MM.1S (cell line): ENCODE measurements at regions not wholly inside any gene's neighbourhood (a gene's known extent, or its start where the extent isn't known, plus 50 kb on each side); places are given as distances from the start of the nearest gene placed in this dataset.

Experiments used
- DNase-seq: peaks from one replicate; pipeline ENCODE4 v3.0.0-alpha.2; 2015
- H2AFZ ChIP-seq: fragments of 300-600 bp; sonication (generic); 2 replicates; pipeline ENCODE4 v1.6.0; 2016; ENCODE audit warnings: antibody characterized with exemption, low read length
- H3F3A ChIP-seq: fragments of 300-600 bp; sonication (generic); 2 replicates; pipeline ENCODE4 v1.6.1; 2016; ENCODE audit warnings: mild to moderate bottlenecking, antibody characterized with exemption, low read length, moderate library complexity, mixed read lengths; ENCODE audit not compliant: insufficient read depth
- H3K27ac ChIP-seq: fragments of 300-600 bp; sonication (generic); 2 replicates; pipeline ENCODE4 v1.5.1; 2016; ENCODE audit warnings: mild to moderate bottlenecking, low read length
- H3K27me3 ChIP-seq: fragments of 300-600 bp; sonication (generic); replicated peaks from 2 replicates; pipeline ENCODE4 v1.6.0; 2016; ENCODE audit warnings: low read length; ENCODE audit not compliant: insufficient read depth
- H3K36me3 ChIP-seq: fragments of 300-600 bp; sonication (generic); replicated peaks from 2 replicates; pipeline ENCODE4 v1.6.1; 2016; ENCODE audit warnings: mild to moderate bottlenecking, low read length, mixed read lengths; ENCODE audit not compliant: insufficient read depth
- H3K4me1 ChIP-seq: fragments of 300-600 bp; sonication (generic); 2 replicates; pipeline ENCODE4 v1.6.1; 2016; ENCODE audit warnings: low read length, mixed read lengths
- H3K4me2 ChIP-seq: fragments of 300-600 bp; sonication (generic); 2 replicates; pipeline ENCODE4 v1.6.0; 2016; ENCODE audit warnings: low read depth, low read length
- H3K4me3 ChIP-seq: fragments of 300-600 bp; sonication (generic); 2 replicates; pipeline ENCODE4 v1.5.1; 2016; ENCODE audit warnings: low read length, mixed read lengths
- H3K79me2 ChIP-seq: fragments of 300-600 bp; sonication (generic); 2 replicates; pipeline ENCODE4 v1.6.1; 2016; ENCODE audit warnings: mixed run types, low read length, mixed read lengths
- H3K9ac ChIP-seq: fragments of 300-600 bp; sonication (generic); 2 replicates; pipeline ENCODE4 v1.6.1; 2016; ENCODE audit warnings: low read length, mixed read lengths
- H3K9me2 ChIP-seq: fragments of 300-600 bp; sonication (generic); replicated peaks from 2 replicates; pipeline ENCODE4 v1.6.1; 2016; ENCODE audit warnings: mild to moderate bottlenecking, low read length, mixed read lengths; ENCODE audit not compliant: insufficient read depth
- H3K9me3 ChIP-seq: fragments of 300-600 bp; sonication (generic); replicated peaks from 2 replicates; pipeline ENCODE4 v1.6.1; 2016; ENCODE audit warnings: mild to moderate bottlenecking, low read length, mixed read lengths; ENCODE audit not compliant: insufficient read depth
- H4K20me1 ChIP-seq: fragments of 300-600 bp; sonication (generic); 2 replicates; pipeline ENCODE4 v1.6.1; 2016; ENCODE audit warnings: mild to moderate bottlenecking, low read length, moderate library complexity, mixed read lengths; ENCODE audit not compliant: insufficient read depth
- EZH2 ChIP-seq: fragments of 300-600 bp; sonication (generic); optimal IDR thresholded peaks from 2 replicates; pipeline ENCODE3; 2017; ENCODE audit warnings: low read depth, mild to moderate bottlenecking, antibody characterized with exemption, low read length, mixed read lengths
- EZH2phosphoT487 ChIP-seq: fragments of 300-600 bp; sonication (generic); IDR thresholded peaks from 2 replicates; pipeline ENCODE4 v1.6.1; 2018; ENCODE audit warnings: antibody characterized with exemption, low read length
- TF ChIP-seq, protein P1 (sequence below): fragments of 300-600 bp; sonication (generic); IDR thresholded peaks from 2 replicates; pipeline ENCODE4 v1.5.1; 2016; ENCODE audit warnings: antibody characterized with exemption, low read length, mixed read lengths

DNA sequence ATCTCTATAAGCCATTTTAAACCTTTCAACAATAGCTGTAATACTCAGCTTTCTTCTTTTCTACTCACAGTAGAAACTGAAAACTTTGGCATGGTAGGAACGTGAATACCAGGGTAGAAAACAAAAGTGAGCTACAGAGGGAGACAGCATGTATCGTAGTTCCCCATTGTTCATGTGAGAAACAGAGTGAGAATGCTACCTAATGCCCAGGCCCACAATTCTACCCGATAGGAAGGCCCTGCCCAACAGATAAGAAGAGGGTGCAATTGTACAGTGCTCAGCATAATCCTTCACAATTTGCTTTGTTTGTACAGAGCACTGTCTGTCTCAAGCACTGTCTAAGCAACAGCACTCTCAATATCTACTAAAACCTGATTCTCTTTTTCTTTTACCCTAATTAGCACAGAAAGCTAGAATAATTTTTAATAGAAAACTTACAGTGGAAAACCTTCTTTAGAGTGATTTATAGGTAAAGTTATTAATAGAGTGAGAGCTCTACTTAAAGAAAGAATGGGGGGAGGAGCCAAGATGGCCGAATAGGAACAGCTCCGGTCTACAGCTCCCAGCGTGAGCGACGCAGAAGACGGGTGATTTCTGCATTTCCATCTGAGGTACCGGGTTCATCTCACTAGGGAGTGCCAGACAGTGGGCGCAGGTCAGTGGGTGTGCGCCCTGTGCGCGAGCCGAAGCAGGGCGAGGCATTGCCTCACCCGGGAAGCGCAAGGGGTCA, 322.3 kb downstream of the EFNB2 start:
- Histone ChIP-seq H3K9me3 (no peaks in the 10 kb centered on the region), H2AFZ (no peak overlapping the region), H3K4me1 (no peaks in the 10 kb centered on the region), H3K9ac (no peak overlapping the region), H3K27me3 (no peaks in the 10 kb centered on the region), H3F3A (no peaks in the 10 kb centered on the region), H3K4me2 (no peak overlapping the region), H4K20me1 (no peaks in the 10 kb centered on the region), H3K36me3 (no peaks in the 10 kb centered on the region), H3K27ac (no peak overlapping the region), H3K4me3 (no peak overlapping the region), H3K79me2 (no peaks in the 10 kb centered on the region), H3K9me2 (no peaks in the 10 kb centered on the region)
- no peak for DNase-seq
- TF ChIP-seq EZH2phosphoT487: no peak

DNA sequence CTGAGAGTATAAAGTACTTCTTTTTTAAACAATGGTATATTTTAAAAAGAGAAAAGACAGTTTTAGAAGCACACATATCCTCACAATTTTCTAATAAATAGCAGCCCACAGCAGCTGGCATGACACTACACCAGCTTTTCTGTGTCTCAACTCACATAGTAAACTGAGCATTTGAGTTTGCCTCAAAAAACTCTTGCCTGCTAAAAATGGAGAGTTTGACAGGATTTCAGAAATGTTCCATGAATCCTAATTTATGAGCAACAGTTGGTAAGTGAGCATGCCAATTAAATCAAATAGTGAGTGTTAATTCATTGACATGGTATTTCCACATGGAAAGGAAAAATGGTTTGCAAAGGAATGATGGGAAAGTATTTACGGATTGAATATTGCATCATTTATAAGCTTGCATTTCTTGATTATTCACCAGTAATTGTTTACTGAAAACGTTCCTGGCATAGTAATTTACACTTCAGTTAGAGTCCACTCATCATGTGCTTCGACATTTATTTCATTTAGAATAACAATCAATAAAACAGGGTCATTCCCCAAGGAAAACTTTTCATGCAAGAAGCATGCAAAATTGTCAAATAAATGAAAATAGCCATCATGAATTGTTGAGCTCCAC, 323.0 kb downstream of the EFNB2 start:
- no peak for TF ChIP-seq EZH2phosphoT487
- no peak for TF ChIP-seq EZH2
- TF ChIP-seq, protein P1, sequence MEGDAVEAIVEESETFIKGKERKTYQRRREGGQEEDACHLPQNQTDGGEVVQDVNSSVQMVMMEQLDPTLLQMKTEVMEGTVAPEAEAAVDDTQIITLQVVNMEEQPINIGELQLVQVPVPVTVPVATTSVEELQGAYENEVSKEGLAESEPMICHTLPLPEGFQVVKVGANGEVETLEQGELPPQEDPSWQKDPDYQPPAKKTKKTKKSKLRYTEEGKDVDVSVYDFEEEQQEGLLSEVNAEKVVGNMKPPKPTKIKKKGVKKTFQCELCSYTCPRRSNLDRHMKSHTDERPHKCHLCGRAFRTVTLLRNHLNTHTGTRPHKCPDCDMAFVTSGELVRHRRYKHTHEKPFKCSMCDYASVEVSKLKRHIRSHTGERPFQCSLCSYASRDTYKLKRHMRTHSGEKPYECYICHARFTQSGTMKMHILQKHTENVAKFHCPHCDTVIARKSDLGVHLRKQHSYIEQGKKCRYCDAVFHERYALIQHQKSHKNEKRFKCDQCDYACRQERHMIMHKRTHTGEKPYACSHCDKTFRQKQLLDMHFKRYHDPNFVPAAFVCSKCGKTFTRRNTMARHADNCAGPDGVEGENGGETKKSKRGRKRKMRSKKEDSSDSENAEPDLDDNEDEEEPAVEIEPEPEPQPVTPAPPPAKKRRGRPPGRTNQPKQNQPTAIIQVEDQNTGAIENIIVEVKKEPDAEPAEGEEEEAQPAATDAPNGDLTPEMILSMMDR: no peak
- Histone ChIP-seq H2AFZ (no peak overlapping the region), H3K9me2 (no peaks in the 10 kb centered on the region), H3K79me2 (no peaks in the 10 kb centered on the region), H3K27me3 (no peaks in the 10 kb centered on the region), H3K36me3 (no peaks in the 10 kb centered on the region), H4K20me1 (no peaks in the 10 kb centered on the region), H3K4me1 (no peaks in the 10 kb centered on the region), H3K9ac (no peak overlapping the region), H3K27ac (no peak overlapping the region), H3K4me3 (no peak overlapping the region), H3K4me2 (no peak overlapping the region), H3K9me3 (no peaks in the 10 kb centered on the region), H3F3A (no peaks in the 10 kb centered on the region)
- no peak for DNase-seq

DNA sequence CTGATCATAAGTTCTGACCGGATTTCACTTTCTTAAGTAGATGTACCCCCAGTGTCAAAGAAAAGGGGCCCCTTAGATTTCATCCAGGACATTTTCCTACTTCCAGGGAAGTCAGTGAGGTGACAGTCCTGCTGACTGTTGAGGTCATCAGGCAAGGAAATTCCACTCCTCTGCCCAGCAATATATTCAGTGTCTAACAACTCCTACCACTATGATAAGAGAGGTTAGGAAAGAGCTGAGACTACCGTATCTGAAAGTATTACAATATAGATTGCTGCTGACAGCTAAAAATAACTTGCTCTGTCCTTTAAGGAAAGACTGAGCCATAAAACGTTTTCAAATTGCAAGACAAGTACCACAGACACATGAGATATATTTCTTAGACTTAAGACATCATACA, 325.1 kb downstream of the EFNB2 start:
- Histone ChIP-seq H3K27me3 (no peaks in the 10 kb centered on the region), H3K36me3 (no peaks in the 10 kb centered on the region), H3K9ac (no peak overlapping the region), H4K20me1 (no peaks in the 10 kb centered on the region), H3K79me2 (no peaks in the 10 kb centered on the region), H3F3A (no peaks in the 10 kb centered on the region), H3K9me3 (no peaks in the 10 kb centered on the region), H2AFZ (no peak overlapping the region), H3K27ac (no peak overlapping the region), H3K9me2 (no peaks in the 10 kb centered on the region), H3K4me3 (no peak overlapping the region), H3K4me2 (no peak overlapping the region), H3K4me1 (no peaks in the 10 kb centered on the region)
- DNase-seq: no peak
- no peak for TF ChIP-seq EZH2phosphoT487
- TF ChIP-seq, protein P1: no peak
- TF ChIP-seq EZH2: no peak

DNA sequence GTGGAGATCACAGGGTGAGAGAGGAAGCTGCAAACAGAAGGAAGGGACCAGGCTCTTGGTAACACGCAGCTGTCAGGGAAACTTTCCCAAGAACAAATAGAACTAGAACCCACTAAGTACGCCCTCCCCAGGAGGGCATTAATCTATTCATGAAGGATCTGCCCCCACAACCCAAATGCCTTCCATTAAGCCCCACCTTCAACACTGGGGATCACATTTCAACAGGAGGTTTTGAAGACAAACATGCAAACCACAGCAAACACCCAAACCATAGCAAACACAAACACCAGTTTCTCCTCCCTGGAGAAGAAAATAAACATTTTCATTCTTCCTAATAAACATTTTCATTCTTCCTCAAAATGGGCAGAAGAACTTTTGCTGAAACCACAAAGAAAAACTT, 329.6 kb downstream of the EFNB2 start:
- Histone ChIP-seq H3K4me1 (no peaks in the 10 kb centered on the region), H3K9me3 (no peaks in the 10 kb centered on the region), H3K9ac (no peak overlapping the region), H3K79me2 (no peaks in the 10 kb centered on the region), H3K27me3 (no peaks in the 10 kb centered on the region), H4K20me1 (no peaks in the 10 kb centered on the region), H3K27ac (no peak overlapping the region), H3K36me3 (no peaks in the 10 kb centered on the region), H3K9me2 (no peaks in the 10 kb centered on the region), H2AFZ (no peak overlapping the region), H3K4me2 (no peak overlapping the region), H3K4me3 (no peak overlapping the region), H3F3A (no peaks in the 10 kb centered on the region)
- no peak for DNase-seq
- TF ChIP-seq EZH2phosphoT487: no peak
- TF ChIP-seq, protein P1: no peak
- no peak for TF ChIP-seq EZH2
